IgD-negative memory B cell (primary cell): ENCODE measurements at regions not wholly inside any gene's neighbourhood (a gene's known extent, or its start where the extent isn't known, plus 50 kb on each side); places are given as distances from the start of the nearest gene placed in this dataset.

Source experiments
- H3K27ac Mint-ChIP-seq, 3 donors: one replicate each; pipeline ENCODE4 v1.8.0; 2020 to 2022; ENCODE audit warnings: mild to moderate bottlenecking in 3 of 3, mixed read lengths in 3 of 3, moderate library complexity in 1 of 3
- H3K27me3 Mint-ChIP-seq: one replicate; pipeline ENCODE4 v1.8.0; 2021; ENCODE audit warnings: mixed read lengths
- H3K36me3 Mint-ChIP-seq: one replicate; pipeline ENCODE4 v1.8.0; 2020; ENCODE audit warnings: mild to moderate bottlenecking, mixed read lengths
- H3K4me1 Mint-ChIP-seq, 3 donors: one replicate each; pipeline ENCODE4 v1.8.0; 2020 to 2022; ENCODE audit warnings: mixed read lengths in 3 of 3, mild to moderate bottlenecking in 1 of 3
- H3K4me3 Mint-ChIP-seq, 4 donors: one replicate each; pipeline ENCODE4 v1.8.0; 2020 to 2022; ENCODE audit warnings: mild to moderate bottlenecking in 4 of 4, mixed read lengths in 4 of 4, moderate library complexity in 3 of 4
- H3K9me3 Mint-ChIP-seq, 3 donors: one replicate each; pipeline ENCODE4 v1.8.0; 2020 to 2021; ENCODE audit warnings: mixed read lengths in 3 of 3, mild to moderate bottlenecking in 1 of 3

- H3K9me3 Mint-ChIP-seq = no peaks in the 10 kb centered on the region
- peaks cover 1% of the 10 kb centered on the region for H3K36me3 Mint-ChIP-seq
- H3K4me1 Mint-ChIP-seq = no peaks in the 10 kb centered on the region
- no peak overlapping the region for H3K27ac Mint-ChIP-seq
- H3K4me3 Mint-ChIP-seq = no peak overlapping the region
- H3K27me3 Mint-ChIP-seq = no peaks in the 10 kb centered on the region
Observed at GRCh38 chr7:46744957-46745706, 824.1 kb upstream of the IGFBP3 start.

DNA sequence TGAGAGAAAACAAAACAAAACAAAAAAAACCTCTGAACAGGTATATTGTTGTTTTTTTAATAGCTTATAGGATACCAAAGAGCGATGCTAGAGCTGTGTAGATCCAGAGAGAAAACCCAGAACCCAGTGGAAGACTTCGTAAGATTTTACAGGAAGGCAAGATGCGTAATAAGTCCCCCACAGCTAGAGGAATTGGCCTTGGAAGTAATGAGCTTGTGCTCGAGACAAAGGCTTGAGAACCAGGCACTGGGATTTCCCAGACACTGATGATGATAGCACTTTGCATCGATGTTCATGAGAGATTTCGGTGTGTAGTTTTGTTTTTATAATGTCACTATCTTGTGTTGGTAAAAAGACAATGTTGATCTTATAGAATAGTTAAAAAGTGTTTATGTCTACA lies 821.5 kb upstream of the IGFBP3 start:
- Mint-ChIP-seq H3K4me1 (no peaks in the 10 kb centered on the region), H3K27ac (no peak overlapping the region), H3K4me3 (no peak overlapping the region), H3K36me3 (peaks cover 1% of the 10 kb centered on the region), H3K27me3 (no peaks in the 10 kb centered on the region), H3K9me3 (peaks cover 0 to 5% (median 0%) of the 10 kb centered on the region in 3 donors)

GRCh38 chr7:46741938-46742540 lies 821.0 kb upstream of the IGFBP3 start:
- Mint-ChIP-seq H3K36me3 (peaks cover 1% of the 10 kb centered on the region), H3K27ac (no peak overlapping the region), H3K9me3 (peaks cover 0 to 5% (median 0%) of the 10 kb centered on the region in 3 donors), H3K4me1 (no peaks in the 10 kb centered on the region), H3K4me3 (no peak overlapping the region), H3K27me3 (no peaks in the 10 kb centered on the region)

- Mint-ChIP-seq H3K27me3 (no peaks in the 10 kb centered on the region), H3K36me3 (peaks cover 1% of the 10 kb centered on the region), H3K27ac (no peak overlapping the region), H3K4me1 (no peaks in the 10 kb centered on the region), H3K4me3 (no peak overlapping the region), H3K9me3 (peaks cover 0 to 5% (median 0%) of the 10 kb centered on the region in 3 donors)
Observed at GRCh38 chr7:46741181-46741580, 820.1 kb upstream of the IGFBP3 start.

DNA sequence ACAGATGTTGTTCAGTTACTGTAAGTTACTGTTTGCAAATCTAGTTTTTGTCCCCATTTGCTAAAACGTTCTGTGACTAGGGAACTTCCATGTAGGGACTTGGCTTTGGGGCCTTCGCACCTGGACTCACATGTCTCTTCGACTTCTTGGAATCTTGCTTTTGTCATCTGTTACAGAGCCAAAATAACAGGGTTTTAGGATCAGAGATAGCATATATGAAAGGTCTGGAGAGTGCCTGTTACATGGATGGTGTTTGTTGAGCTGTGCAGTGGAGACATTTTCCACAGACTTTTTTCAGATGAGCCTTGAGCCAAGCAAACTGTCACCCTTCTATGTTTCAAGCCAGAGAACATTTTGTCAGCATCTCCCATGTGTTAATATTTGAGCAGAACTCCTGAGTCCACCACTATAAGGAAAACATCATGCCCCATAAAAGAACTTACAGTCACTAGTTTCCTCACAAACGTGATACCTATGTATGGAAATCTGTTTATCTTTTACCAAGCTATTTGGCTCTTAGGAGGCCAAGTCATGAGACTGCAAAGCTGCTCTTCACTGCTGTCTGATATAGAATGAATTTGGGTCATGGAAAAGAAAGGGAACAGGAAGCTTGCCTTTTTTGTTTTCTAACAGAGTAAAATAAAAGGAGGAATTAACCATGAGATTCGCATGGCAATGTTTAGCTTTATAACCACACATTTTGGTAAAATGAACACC lies 818.6 kb upstream of the IGFBP3 start:
- H3K4me3 Mint-ChIP-seq = no peak overlapping the region
- peaks cover 1% of the 10 kb centered on the region for H3K36me3 Mint-ChIP-seq
- no peaks in the 10 kb centered on the region for H3K27me3 Mint-ChIP-seq
- H3K9me3 Mint-ChIP-seq = peaks cover 0 to 6% (median 0%) of the 10 kb centered on the region in 3 donors
- H3K27ac Mint-ChIP-seq = no peak overlapping the region
- no peaks in the 10 kb centered on the region for H3K4me1 Mint-ChIP-seq

DNA sequence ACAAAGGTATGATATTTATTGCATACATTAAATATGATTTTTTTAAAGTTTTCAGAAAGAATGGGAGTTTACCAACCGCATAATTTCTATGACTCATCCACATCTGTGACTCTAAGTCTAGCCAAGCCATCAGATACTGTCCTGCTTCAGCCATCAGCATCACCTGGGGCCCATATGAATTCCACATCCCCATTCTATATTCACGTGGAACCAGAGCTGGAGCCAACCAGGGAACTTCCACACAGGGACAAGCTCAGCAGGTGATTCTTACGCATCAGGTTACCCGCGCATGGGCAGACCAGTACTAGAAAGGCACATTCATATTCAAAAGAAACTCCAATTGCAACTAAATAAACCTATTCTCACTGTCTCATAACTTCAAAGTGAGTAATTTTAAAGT lies 817.7 kb upstream of the IGFBP3 start:
- Mint-ChIP-seq H3K4me3 (no peak overlapping the region), H3K36me3 (no peaks in the 10 kb centered on the region), H3K27ac (no peak overlapping the region), H3K4me1 (no peaks in the 10 kb centered on the region), H3K9me3 (peaks cover 0 to 9% (median 0%) of the 10 kb centered on the region in 3 donors), H3K27me3 (no peaks in the 10 kb centered on the region)

DNA sequence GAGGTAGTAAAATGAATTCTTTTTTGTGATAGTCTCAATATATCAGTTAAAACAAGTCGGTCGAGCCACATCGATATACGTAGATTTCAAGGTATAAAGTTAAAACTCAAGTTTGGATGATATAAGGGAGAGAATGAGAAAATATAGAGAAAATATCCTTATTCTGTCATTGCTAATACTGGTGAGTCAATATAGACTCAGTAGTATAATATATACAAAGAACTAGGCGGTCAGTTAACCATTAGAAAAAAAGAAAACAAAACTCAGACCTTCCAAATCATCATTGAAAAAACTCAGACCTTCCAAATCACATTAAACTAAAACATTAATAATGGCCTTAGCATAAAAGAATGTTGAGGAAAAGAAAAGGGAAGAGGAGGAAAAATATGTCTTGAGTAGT lies 817.1 kb upstream of the IGFBP3 start:
- Mint-ChIP-seq H3K27ac (no peak overlapping the region), H3K4me1 (no peaks in the 10 kb centered on the region), H3K4me3 (no peak overlapping the region), H3K36me3 (no peaks in the 10 kb centered on the region), H3K27me3 (no peaks in the 10 kb centered on the region), H3K9me3 (peaks cover 0 to 9% (median 0%) of the 10 kb centered on the region in 3 donors)

DNA sequence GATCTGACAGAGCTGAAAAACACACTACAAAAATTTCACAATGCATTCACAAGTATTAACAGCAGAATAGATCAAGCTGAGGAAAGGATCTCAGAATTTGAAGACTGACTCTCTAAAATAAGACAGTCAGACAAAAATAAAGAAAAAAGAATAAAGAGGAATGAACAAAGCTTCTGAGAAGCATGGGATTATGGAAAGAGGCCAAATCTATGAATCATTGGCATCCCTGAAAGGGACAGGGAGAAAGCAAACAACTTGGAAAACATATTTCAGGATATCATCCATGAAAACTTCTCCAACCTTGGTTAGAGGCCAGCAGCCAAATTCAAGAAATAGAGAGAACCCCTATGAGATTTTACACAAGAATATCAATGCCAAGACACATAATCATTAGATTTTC lies 804.8 kb upstream of the IGFBP3 start:
- Mint-ChIP-seq H3K27me3 (no peaks in the 10 kb centered on the region), H3K27ac (no peak overlapping the region), H3K9me3 (peaks cover 0 to 5% (median 2%) of the 10 kb centered on the region in 3 donors), H3K4me1 (no peaks in the 10 kb centered on the region), H3K4me3 (no peak overlapping the region), H3K36me3 (no peaks in the 10 kb centered on the region)

DNA sequence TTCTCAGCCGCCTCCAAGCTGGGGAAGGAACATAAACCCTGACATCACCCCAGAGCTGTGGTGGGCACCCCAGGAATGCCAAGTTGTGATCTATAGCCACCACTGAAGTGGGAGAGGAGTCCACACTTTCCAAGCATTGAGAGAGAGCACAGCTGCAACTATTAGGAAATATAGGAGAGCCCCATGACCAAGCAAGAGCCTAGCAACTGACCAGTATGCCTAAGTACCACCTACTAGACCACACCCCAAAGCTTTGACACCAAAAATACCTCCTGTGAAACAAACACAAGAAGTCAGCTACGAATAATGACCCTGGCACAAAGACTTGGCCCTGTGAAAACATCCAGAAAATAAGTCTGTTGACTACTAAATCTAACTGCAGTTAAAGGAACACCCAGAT lies 804.1 kb upstream of the IGFBP3 start:
- peaks cover 0 to 5% (median 0%) of the 10 kb centered on the region in 3 donors for H3K9me3 Mint-ChIP-seq

DNA sequence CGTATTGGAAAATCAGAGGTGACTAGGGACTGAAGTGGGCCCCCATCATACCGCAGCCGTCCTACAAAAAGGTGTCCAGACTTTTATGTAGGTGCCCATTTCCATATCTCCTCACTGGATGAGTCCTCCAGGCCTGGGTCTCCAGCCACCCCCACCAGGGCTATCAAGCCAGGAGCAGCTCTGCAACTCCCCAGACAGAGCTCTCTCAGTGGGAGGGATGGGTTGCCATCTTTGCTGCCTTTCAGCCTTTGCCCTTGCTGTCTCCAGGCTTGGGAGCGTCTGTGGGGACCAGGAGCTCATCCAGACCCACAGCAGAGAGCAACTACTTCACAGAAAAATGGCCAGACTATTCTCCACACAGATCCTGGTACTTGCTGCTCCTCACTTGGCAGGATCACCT lies 802.7 kb upstream of the IGFBP3 start:
- H3K36me3 Mint-ChIP-seq = no peaks in the 10 kb centered on the region
- H3K9me3 Mint-ChIP-seq = peaks cover 0 to 6% (median 0%) of the 10 kb centered on the region in 3 donors
- H3K4me1 Mint-ChIP-seq = no peaks in the 10 kb centered on the region
- H3K4me3 Mint-ChIP-seq = no peak overlapping the region
- H3K27ac Mint-ChIP-seq = no peak overlapping the region
- no peaks in the 10 kb centered on the region for H3K27me3 Mint-ChIP-seq

More for the DNA sequence above, 804.1 kb upstream of the IGFBP3 start:
- H3K36me3 Mint-ChIP-seq = no peaks in the 10 kb centered on the region
- H3K27me3 Mint-ChIP-seq = no peaks in the 10 kb centered on the region
- H3K4me3 Mint-ChIP-seq = no peak overlapping the region
- no peaks in the 10 kb centered on the region for H3K4me1 Mint-ChIP-seq
- no peak overlapping the region for H3K27ac Mint-ChIP-seq

- Mint-ChIP-seq H3K36me3 (no peaks in the 10 kb centered on the region), H3K4me1 (no peaks in the 10 kb centered on the region), H3K4me3 (no peak overlapping the region), H3K27me3 (peaks cover 2% of the 10 kb centered on the region), H3K27ac (no peak overlapping the region), H3K9me3 (peaks cover 0 to 6% (median 0%) of the 10 kb centered on the region in 3 donors)
Observed at GRCh38 chr7:46723003-46723402, 801.9 kb upstream of the IGFBP3 start.

DNA sequence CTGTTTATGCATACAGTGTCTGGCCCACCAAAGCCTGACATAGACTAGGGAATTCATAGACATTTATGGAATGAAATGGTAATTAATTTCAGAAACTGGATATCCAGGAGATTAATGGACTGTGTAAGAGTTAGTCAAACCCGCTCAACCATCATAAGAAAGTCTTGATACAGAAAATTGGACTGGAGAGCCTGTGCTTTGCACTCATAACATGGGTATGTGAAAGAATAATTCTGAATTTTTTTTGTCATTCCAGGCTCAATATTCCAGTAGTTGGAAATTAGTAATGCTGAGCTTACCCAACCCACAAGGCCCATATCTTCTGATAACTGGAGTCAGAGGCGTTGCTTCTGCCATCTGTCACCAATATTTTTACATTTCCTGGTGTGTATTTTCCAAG lies 799.7 kb upstream of the IGFBP3 start:
- Mint-ChIP-seq H3K36me3 (no peaks in the 10 kb centered on the region), H3K4me1 (no peaks in the 10 kb centered on the region), H3K27me3 (peaks cover 2% of the 10 kb centered on the region), H3K9me3 (peaks cover 0 to 4% (median 3%) of the 10 kb centered on the region in 3 donors), H3K27ac (no peak overlapping the region), H3K4me3 (no peak overlapping the region)

DNA sequence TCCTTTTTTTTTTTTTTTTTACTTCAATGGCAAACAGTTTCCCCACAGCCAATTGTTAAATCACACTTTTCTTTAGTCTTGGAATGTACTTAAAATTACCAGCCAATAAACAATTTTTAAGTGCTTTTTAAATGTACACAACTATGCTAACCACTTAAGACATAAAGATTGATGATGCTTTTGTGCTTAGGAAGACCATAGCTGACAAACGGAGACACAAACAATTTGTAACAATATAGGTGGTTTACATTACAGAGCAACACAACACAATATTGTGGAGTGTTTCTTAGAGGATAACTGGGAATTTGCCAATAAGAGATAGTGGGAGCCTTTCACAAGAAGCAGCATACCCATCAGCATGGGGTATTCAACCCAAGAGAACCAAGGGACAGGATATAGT lies 798.5 kb upstream of the IGFBP3 start:
- Mint-ChIP-seq H3K4me1 (no peaks in the 10 kb centered on the region), H3K27ac (no peak overlapping the region), H3K36me3 (no peaks in the 10 kb centered on the region), H3K4me3 (no peak overlapping the region), H3K9me3 (peaks cover 0 to 4% (median 3%) of the 10 kb centered on the region in 3 donors), H3K27me3 (peaks cover 2% of the 10 kb centered on the region)

GRCh38 chr7:46716926-46717325 lies 795.9 kb upstream of the IGFBP3 start:
- no peaks in the 10 kb centered on the region for H3K36me3 Mint-ChIP-seq
- H3K27me3 Mint-ChIP-seq = peaks cover 2% of the 10 kb centered on the region
- H3K4me3 Mint-ChIP-seq = no peak overlapping the region
- H3K4me1 Mint-ChIP-seq = no peaks in the 10 kb centered on the region
- H3K27ac Mint-ChIP-seq = no peak overlapping the region
- peaks cover 0 to 4% (median 3%) of the 10 kb centered on the region in 3 donors for H3K9me3 Mint-ChIP-seq

GRCh38 chr7:46715579-46715978 lies 794.5 kb upstream of the IGFBP3 start:
- Mint-ChIP-seq H3K4me1 (no peaks in the 10 kb centered on the region), H3K9me3 (peaks cover 0 to 3% (median 1%) of the 10 kb centered on the region in 3 donors), H3K36me3 (no peaks in the 10 kb centered on the region), H3K4me3 (no peak overlapping the region), H3K27me3 (peaks cover 2% of the 10 kb centered on the region), H3K27ac (peak overlapping the region in 1 of 3 donors; percentile 95)
